ENCODE measurements at regions not wholly inside any gene's neighbourhood (a gene's known extent, or its start where the extent isn't known, plus 50 kb on each side); places are given as distances from the start of the nearest gene placed in this dataset.

GRCh38 chr4:91653067-91653466 lies 650.7 kb upstream of the GRID2 start:
- Histone ChIP-seq H3K4me3 (ENCODE audit: low read length) (no peak overlapping the region), H3K27me3 (ENCODE audit: control insufficient read depth, insufficient read depth, low read length) (no peaks in the 10 kb centered on the region), H3K9me3 (ENCODE audit: control insufficient read depth, insufficient read depth, low read length) (peaks cover 3% of the 10 kb centered on the region), H3K4me1 (ENCODE audit: control insufficient read depth, insufficient read depth, low read length) (no peaks in the 10 kb centered on the region), H3K27ac (ENCODE audit: low read length) (no peak overlapping the region), H3K36me3 (ENCODE audit: control insufficient read depth, insufficient read depth, low read length) (no peaks in the 10 kb centered on the region)
- no peaks in the 10 kb centered on the region for H3K4me1 Mint-ChIP-seq
- peaks cover 27 to 49% of the 10 kb centered on the region in 2 donors for H3K9me3 Mint-ChIP-seq
- no peaks in the 10 kb centered on the region for H3K27me3 Mint-ChIP-seq (ENCODE audit: low read depth in 2 of 2)
- no peak overlapping the region for H3K27ac Mint-ChIP-seq
- ATAC-seq (no peak), DNase-seq (no peak)
- TF ChIP-seq CTCF (IDR thresholded peaks at IDR 0.05), result no peak
- no peaks in the 10 kb centered on the region for H3K36me3 Mint-ChIP-seq
- WGBS (ENCODE audit: insufficient coverage), result 50% methylated on average over 1 of the region's 1 CpG
- intact Hi-C loops (cut with micrococcal nuclease), result no loop called here
- H3K4me3 Mint-ChIP-seq, result no peak overlapping the region

GRCh38 chr4:91681091-91681490 lies 622.7 kb upstream of the GRID2 start:
- Histone ChIP-seq H3K27ac (ENCODE audit: low read length) (no peak overlapping the region), H3K36me3 (ENCODE audit: control insufficient read depth, insufficient read depth, low read length) (no peaks in the 10 kb centered on the region), H3K4me3 (ENCODE audit: low read length) (no peak overlapping the region), H3K27me3 (ENCODE audit: control insufficient read depth, insufficient read depth, low read length) (no peaks in the 10 kb centered on the region), H3K9me3 (ENCODE audit: control insufficient read depth, insufficient read depth, low read length) (no peaks in the 10 kb centered on the region), H3K4me1 (ENCODE audit: control insufficient read depth, insufficient read depth, low read length) (no peaks in the 10 kb centered on the region)
- Mint-ChIP-seq H3K4me3 (no peak overlapping the region), H3K9me3 (peaks cover 13 to 26% of the 10 kb centered on the region in 2 donors), H3K36me3 (no peaks in the 10 kb centered on the region), H3K27ac (no peak overlapping the region), H3K4me1 (no peaks in the 10 kb centered on the region), H3K27me3 (ENCODE audit: low read depth in 2 of 2) (no peaks in the 10 kb centered on the region)
- no peak for DNase-seq
- ATAC-seq, result no peak
- TF ChIP-seq CTCF (IDR thresholded peaks at IDR 0.05), result no peak
- intact Hi-C loops (cut with micrococcal nuclease), result loop anchor here (10.0 kb wide), 1 partner anchor 976 kb away; no protein-coding TSS in a partner anchor

- WGBS (ENCODE audit: insufficient coverage), result 38% methylated on average over 1 of the region's 1 CpG
Measured at GRCh38 chr4:91681544-91681943, 622.2 kb upstream of the GRID2 start.

More at GRCh38 chr4:91681544-91681943, 622.2 kb upstream of the GRID2 start:
- no peak overlapping the region for H3K4me3 Mint-ChIP-seq
- no peak for TF ChIP-seq CTCF (IDR thresholded peaks at IDR 0.05)
- no peak for DNase-seq
- H3K27me3 Mint-ChIP-seq (ENCODE audit: low read depth in 2 of 2), result no peaks in the 10 kb centered on the region
- no peaks in the 10 kb centered on the region for H3K9me3 ChIP-seq (ENCODE audit: control insufficient read depth, insufficient read depth, low read length)
- H3K9me3 Mint-ChIP-seq, result peaks cover 13 to 24% of the 10 kb centered on the region in 2 donors
- no peak for ATAC-seq
- intact Hi-C loops (cut with micrococcal nuclease), result loop anchor here (10.0 kb wide), 1 partner anchor 977 kb away; no protein-coding TSS in a partner anchor
- no peaks in the 10 kb centered on the region for H3K27me3 ChIP-seq (ENCODE audit: control insufficient read depth, insufficient read depth, low read length)
- H3K4me1 ChIP-seq (ENCODE audit: control insufficient read depth, insufficient read depth, low read length), result no peaks in the 10 kb centered on the region
- no peak overlapping the region for H3K4me3 ChIP-seq (ENCODE audit: low read length)
- no peak overlapping the region for H3K27ac ChIP-seq (ENCODE audit: low read length)
- no peaks in the 10 kb centered on the region for H3K36me3 ChIP-seq (ENCODE audit: control insufficient read depth, insufficient read depth, low read length)
- no peak overlapping the region for H3K27ac Mint-ChIP-seq
- H3K36me3 Mint-ChIP-seq, result no peaks in the 10 kb centered on the region
- H3K4me1 Mint-ChIP-seq, result no peaks in the 10 kb centered on the region

Measured in natural killer cell (primary cell).